ENCODE measurements at regions not wholly inside any gene's neighbourhood (a gene's known extent, or its start where the extent isn't known, plus 50 kb on each side); places are given as distances from the start of the nearest gene placed in this dataset.

DNA sequence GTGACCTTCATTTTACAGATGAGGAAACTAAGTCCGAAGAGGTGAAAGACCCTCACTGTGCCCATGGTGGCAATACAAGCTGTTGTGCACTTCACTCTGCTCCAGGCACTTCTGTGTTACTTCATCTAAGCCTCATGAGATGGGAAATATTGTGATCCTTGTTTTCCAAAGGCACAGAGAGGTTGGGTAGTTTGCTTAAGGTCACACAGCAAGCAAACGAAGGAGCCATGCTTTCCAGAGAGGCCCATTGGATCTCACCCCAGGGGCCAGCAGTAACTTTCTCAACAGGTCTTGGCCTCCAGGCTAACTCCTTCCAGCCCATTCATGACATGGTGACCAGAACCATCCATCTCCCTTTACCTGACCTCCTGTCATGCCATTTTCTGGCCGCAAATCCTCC, 332.8 kb downstream of the MN1 start:
- H3K9ac ChIP-seq (replicated peaks in 1 of 4; ENCODE audit: extremely low read depth in 1 of 4, low read depth in 3 of 4, low read length in 3 of 4): no peak overlapping the region

More for the DNA sequence above, 332.8 kb downstream of the MN1 start:
- Histone ChIP-seq H3K27me3 (replicated peaks in 1 of 4; ENCODE audit: control insufficient read depth in 3 of 4, extremely low read depth in 1 of 4, insufficient read depth in 3 of 4, low read length in 3 of 4) (no peaks in the 10 kb centered on the region; a peak in 2 of 7 replicates), H2BK15ac (ENCODE audit: low read length) (peak overlapping the region; percentile 8; the same call in 1 of the 2 replicates), H3K79me1 (ENCODE audit: low read depth, low read length) (no peaks in the 10 kb centered on the region), H3K79me2 (ENCODE audit: control insufficient read depth in 1 of 2, insufficient read depth in 2 of 2, low read length in 2 of 2) (no peaks in the 10 kb centered on the region), H2BK120ac (replicated peaks; ENCODE audit: low read depth, low read length) (no peak overlapping the region), H2AFZ (ENCODE audit: low read length) (no peak overlapping the region), H3K27ac (ENCODE audit: low read depth, low read length) (no peak overlapping the region), H2AK5ac (ENCODE audit: low read depth, low read length) (no peak overlapping the region), H4K5ac (ENCODE audit: insufficient read length, low read depth, low read length) (no peak overlapping the region), H3K9me3 (ENCODE audit: insufficient read depth in 2 of 2, low read depth in 1 of 2, low read length in 1 of 2) (no peaks in the 10 kb centered on the region), H3K14ac (ENCODE audit: insufficient read length) (no peak overlapping the region), H3K36me3 (ENCODE audit: control insufficient read depth in 2 of 4, insufficient read depth in 4 of 4, low read length in 3 of 4) (no peaks in the 10 kb centered on the region), H3K23ac (ENCODE audit: insufficient read length) (no peak overlapping the region), H3K18ac (ENCODE audit: extremely low read depth, low read length) (no peak overlapping the region), H2BK5ac (ENCODE audit: low read depth, low read length) (no peak overlapping the region), H3K56ac (replicated peaks; ENCODE audit: insufficient read length, low read depth, low read length) (no peak overlapping the region), H2BK12ac (ENCODE audit: low read depth, low read length) (no peak overlapping the region), H4K91ac (replicated peaks; ENCODE audit: insufficient read length, low read length) (no peak overlapping the region), H3K4ac (replicated peaks; ENCODE audit: insufficient read length, low read depth, low read length) (peak overlapping the region; percentile 28), H4K20me1 (replicated peaks in 1 of 2; ENCODE audit: control insufficient read depth in 1 of 2, insufficient read depth in 2 of 2, low read length in 2 of 2) (peaks cover 0 to 7% of the 10 kb centered on the region in 2 experiments), H4K8ac (ENCODE audit: extremely low read depth, insufficient read depth, low read length) (no peak overlapping the region), H2BK20ac (ENCODE audit: low read length) (no peak overlapping the region), H3K23me2 (ENCODE audit: low read depth, low read length) (peaks cover 12% of the 10 kb centered on the region; the same call in 1 of the 2 replicates), H3K4me3 (ENCODE audit: extremely low read depth in 1 of 4, insufficient read depth in 2 of 4, low read depth in 3 of 4, low read length in 4 of 4) (no peak overlapping the region), H3K4me1 (replicated peaks in 1 of 4; ENCODE audit: control insufficient read depth in 3 of 4, insufficient read depth in 4 of 4, low read length in 3 of 4) (peaks cover 0 to 1% (median under 1%) of the 10 kb centered on the region in 4 experiments; a peak in 1 of 7 replicates), H3K4me2 (ENCODE audit: insufficient read depth in 1 of 2, low read depth in 2 of 2, low read length in 2 of 2) (no peak overlapping the region)
- POLR2A ChIA-PET (ENCODE audit: partially characterized antibody): interaction anchor here (0.6 kb wide), 1 partner anchor 803 kb away, joined by 3 read pairs; no protein-coding TSS in a partner anchor
- 87% methylated on average over 3 of the region's 3 CpGs; no CpG with 5 or more reads in 1 of the 2 experiments for WGBS, 2 experiments (ENCODE audit: extremely low coverage in 1 of 2, insufficient coverage in 1 of 2, insufficient read length in 1 of 2, insufficient replicate concordance in 2 of 2, low coverage in 1 of 2, low lambda C conversion rate in 2 of 2, missing lambda C conversion rate in 1 of 2)
- no peak for FAIRE-seq
- TF ChIP-seq ASH2L (IDR thresholded peaks at IDR 0.05; ENCODE audit: low read length) (no peak), MAFK (IDR thresholded peaks at IDR 0.05; ENCODE audit: low read depth, low read length) (no peak), SRF (IDR thresholded peaks at IDR 0.05; ENCODE audit: low read depth, low read length) (no peak), KDM1A (IDR thresholded peaks at IDR 0.05; ENCODE audit: borderline replicate concordance, low read length) (peak; percentile 20; the same call in 1 of the 2 replicates), SUZ12 (IDR thresholded peaks at IDR 0.05; ENCODE audit: low read length) (no peak), GABPA (IDR thresholded peaks at IDR 0.05; ENCODE audit: borderline replicate concordance, insufficient read depth, low read length) (no peak), HDAC6 (IDR thresholded peaks at IDR 0.05; ENCODE audit: low read depth, low read length) (no peak), YY1 (IDR thresholded peaks at IDR 0.05; ENCODE audit: low read depth, low read length) (no peak)
- CTCF ChIA-PET (ENCODE audit: partially characterized antibody): interaction anchor here (0.7 to 1.1 kb wide), 3 partner anchors 52 to 357 kb away, joined by 3 to 4 read pairs (median 4); no protein-coding TSS in a partner anchor
- DNase-seq (ENCODE audit: low read depth in 1 of 2, low spot score in 2 of 2): no peak

Data from H1 (cell line).